GM21737 (cell line): ENCODE measurements at regions not wholly inside any gene's neighbourhood (a gene's known extent, or its start where the extent isn't known, plus 50 kb on each side); places are given as distances from the start of the nearest gene placed in this dataset.

Experiments
- ATAC-seq: cut with Tn5 transposase; IDR thresholded peaks from one replicate; pipeline ENCODE4 v1.9.1; 2021; ENCODE audit warnings: mild to moderate bottlenecking, moderate library complexity; ENCODE audit not compliant: unreplicated experiment

- ATAC-seq = no peak
These were observed 477.1 kb downstream of the FSCB start for GRCh38 chr14:44029933-44030332.

- ATAC-seq = no peak
These were observed 479.7 kb downstream of the FSCB start for GRCh38 chr14:44027397-44027796.

- ATAC-seq = no peak
These were observed 496.5 kb downstream of the FSCB start for GRCh38 chr14:44010595-44010994.

- no peak for ATAC-seq
These were observed 497.0 kb downstream of the FSCB start for GRCh38 chr14:44010071-44010470.

- no peak for ATAC-seq
These were observed 497.4 kb downstream of the FSCB start for GRCh38 chr14:44009642-44010041.

GRCh38 chr14:43988989-43989388, 518.1 kb downstream of the FSCB start:
- no peak for ATAC-seq

GRCh38 chr14:43983721-43984120, 523.4 kb downstream of the FSCB start:
- no peak for ATAC-seq

- no peak for ATAC-seq
These were observed 525.8 kb downstream of the FSCB start for GRCh38 chr14:43981135-43981768.

GRCh38 chr14:43956741-43957140, 550.3 kb downstream of the FSCB start:
- no peak for ATAC-seq

GRCh38 chr14:43949400-43949799, 557.7 kb downstream of the FSCB start:
- ATAC-seq = no peak

- no peak for ATAC-seq
These were observed 567.2 kb downstream of the FSCB start for GRCh38 chr14:43939836-43940235.

- no peak for ATAC-seq
These were observed 568.3 kb downstream of the FSCB start for GRCh38 chr14:43938588-43939281.

- ATAC-seq = no peak
These were observed 570.1 kb downstream of the FSCB start for GRCh38 chr14:43937001-43937400.

GRCh38 chr14:43934102-43934501, 573.0 kb downstream of the FSCB start:
- ATAC-seq = no peak

GRCh38 chr14:43914041-43914693, 592.9 kb downstream of the FSCB start:
- ATAC-seq = no peak

- ATAC-seq = no peak
These were observed 603.9 kb downstream of the FSCB start for GRCh38 chr14:43903209-43903608.

- ATAC-seq = no peak
These were observed 605.0 kb downstream of the FSCB start for GRCh38 chr14:43901911-43902673.

- no peak for ATAC-seq
These were observed 606.9 kb downstream of the FSCB start for GRCh38 chr14:43900173-43900655.

- no peak for ATAC-seq
These were observed 608.4 kb downstream of the FSCB start for GRCh38 chr14:43898687-43899086.

- no peak for ATAC-seq
These were observed 611.0 kb downstream of the FSCB start for GRCh38 chr14:43896044-43896443.

- no peak for ATAC-seq
These were observed 612.5 kb downstream of the FSCB start for GRCh38 chr14:43894534-43894933.
